ENCODE measurements at regions not wholly inside any gene's neighbourhood (a gene's known extent, or its start where the extent isn't known, plus 50 kb on each side); places are given as distances from the start of the nearest gene placed in this dataset.

DNA sequence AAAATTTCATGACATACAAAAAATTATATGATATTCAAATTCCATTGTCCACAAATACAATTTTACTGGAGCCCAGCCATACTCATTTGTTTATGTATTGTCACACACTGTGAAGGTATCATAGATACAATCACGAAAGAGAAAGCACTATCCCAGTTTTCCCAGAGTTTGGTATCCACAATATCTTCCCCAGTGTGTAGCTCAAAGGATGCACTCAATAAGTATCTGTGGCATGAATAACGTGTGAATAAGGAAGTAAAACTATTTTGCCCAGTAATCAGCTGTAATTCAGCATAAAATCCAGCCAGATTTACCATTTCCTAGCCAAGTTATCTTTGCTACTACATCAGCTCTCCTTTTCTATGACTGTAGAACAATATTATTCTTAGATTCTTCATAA, 131.3 kb upstream of the KCNMB2 start:
- Histone ChIP-seq H3K4me1 (peaks cover 26 to 35% of the 10 kb centered on the region in 2 donors), H3K27me3 (no peaks in the 10 kb centered on the region), H3K4me3 (replicated peaks in 1 of 3) (no peak overlapping the region), H3K36me3 (no peaks in the 10 kb centered on the region), H3K9me3 (no peaks in the 10 kb centered on the region), H3K27ac (peak overlapping the region in 2 of 3 donors; percentile 37 to 70)
- no peak for DNase-seq
- no peak for TF ChIP-seq POLR2A (IDR thresholded peaks at IDR 0.05)
- TF ChIP-seq, protein P1, sequence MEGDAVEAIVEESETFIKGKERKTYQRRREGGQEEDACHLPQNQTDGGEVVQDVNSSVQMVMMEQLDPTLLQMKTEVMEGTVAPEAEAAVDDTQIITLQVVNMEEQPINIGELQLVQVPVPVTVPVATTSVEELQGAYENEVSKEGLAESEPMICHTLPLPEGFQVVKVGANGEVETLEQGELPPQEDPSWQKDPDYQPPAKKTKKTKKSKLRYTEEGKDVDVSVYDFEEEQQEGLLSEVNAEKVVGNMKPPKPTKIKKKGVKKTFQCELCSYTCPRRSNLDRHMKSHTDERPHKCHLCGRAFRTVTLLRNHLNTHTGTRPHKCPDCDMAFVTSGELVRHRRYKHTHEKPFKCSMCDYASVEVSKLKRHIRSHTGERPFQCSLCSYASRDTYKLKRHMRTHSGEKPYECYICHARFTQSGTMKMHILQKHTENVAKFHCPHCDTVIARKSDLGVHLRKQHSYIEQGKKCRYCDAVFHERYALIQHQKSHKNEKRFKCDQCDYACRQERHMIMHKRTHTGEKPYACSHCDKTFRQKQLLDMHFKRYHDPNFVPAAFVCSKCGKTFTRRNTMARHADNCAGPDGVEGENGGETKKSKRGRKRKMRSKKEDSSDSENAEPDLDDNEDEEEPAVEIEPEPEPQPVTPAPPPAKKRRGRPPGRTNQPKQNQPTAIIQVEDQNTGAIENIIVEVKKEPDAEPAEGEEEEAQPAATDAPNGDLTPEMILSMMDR (IDR thresholded peaks at IDR 0.05), result no peak
- intact Hi-C loops (cut with DNase I), result no loop called here
- WGBS, 2 donors, result 45 to 63% methylated on average over 2 of the region's 2 CpGs

DNA sequence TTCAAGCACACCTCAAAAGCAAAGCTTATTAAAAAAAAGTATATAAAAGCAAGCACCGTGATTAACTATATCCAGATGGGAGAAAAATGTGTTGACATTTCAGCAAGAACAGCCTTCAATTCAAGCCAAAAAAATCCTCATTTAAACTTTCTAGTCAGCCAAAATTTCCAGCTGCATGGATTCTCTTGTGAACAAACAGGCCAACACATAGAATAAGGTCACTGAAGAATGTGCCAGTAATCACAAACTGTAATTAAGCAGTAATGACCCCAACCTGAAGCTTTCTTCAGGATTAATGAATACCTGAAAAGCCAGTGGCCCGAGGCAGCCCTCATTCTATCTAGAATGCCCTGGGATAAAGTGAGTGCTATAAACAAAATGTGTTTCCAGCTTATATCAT, 130.7 kb upstream of the KCNMB2 start:
- intact Hi-C loops (cut with DNase I), result no loop called here
- Histone ChIP-seq H3K36me3 (no peaks in the 10 kb centered on the region), H3K27me3 (no peaks in the 10 kb centered on the region), H3K9me3 (no peaks in the 10 kb centered on the region), H3K4me3 (replicated peaks in 1 of 3) (no peak overlapping the region), H3K27ac (peak overlapping the region; percentile 10 to 70 (median 37)), H3K4me1 (peaks cover 26 to 35% of the 10 kb centered on the region in 2 donors)
- TF ChIP-seq, protein P1 (IDR thresholded peaks at IDR 0.05), result no peak
- no peak for TF ChIP-seq POLR2A (IDR thresholded peaks at IDR 0.05)
- no peak for DNase-seq
- 18 to 29% methylated on average over 2 of the region's 2 CpGs for WGBS, 2 donors

- 25 to 35% methylated on average over 3 of the region's 3 CpGs for WGBS, 2 donors
- TF ChIP-seq POLR2A (IDR thresholded peaks at IDR 0.05), result no peak
- TF ChIP-seq, protein P1 (IDR thresholded peaks at IDR 0.05), result no peak
- no peaks in the 10 kb centered on the region for H3K9me3 ChIP-seq
- H3K27me3 ChIP-seq, result no peaks in the 10 kb centered on the region
- H3K4me1 ChIP-seq, result peaks cover 26 to 35% of the 10 kb centered on the region in 2 donors
- peak overlapping the region; percentile 10 to 70 (median 37) for H3K27ac ChIP-seq
- intact Hi-C loops (cut with DNase I), result no loop called here
- no peaks in the 10 kb centered on the region for H3K36me3 ChIP-seq
- H3K4me3 ChIP-seq (replicated peaks in 1 of 3), result no peak overlapping the region
- DNase-seq, result no peak
Observed at GRCh38 chr3:178406206-178406605, 130.0 kb upstream of the KCNMB2 start.

DNA sequence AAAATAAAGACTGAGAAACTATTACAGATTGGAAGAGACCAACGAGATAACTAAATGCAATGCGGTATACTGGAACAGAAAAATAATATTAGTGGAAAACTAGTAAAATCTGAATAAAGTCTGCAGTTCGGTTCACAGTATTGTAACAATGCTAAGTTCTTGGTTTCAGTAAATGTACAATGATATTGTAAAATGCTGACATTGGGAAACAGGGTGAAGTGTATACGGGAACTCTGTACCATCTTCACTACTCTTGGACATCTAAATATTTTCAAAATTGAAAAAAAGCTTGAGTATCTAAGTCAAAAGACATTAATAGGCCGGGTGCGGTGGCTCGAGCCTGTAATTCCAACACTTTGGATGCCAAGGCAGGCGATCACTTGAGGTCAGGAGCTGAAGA, 120.9 kb upstream of the KCNMB2 start:
- DNase-seq, result no peak
- H3K4me1 ChIP-seq, result peaks cover 0 to 6% of the 10 kb centered on the region in 2 donors
- H3K4me3 ChIP-seq (replicated peaks in 1 of 3), result no peak overlapping the region
- no peaks in the 10 kb centered on the region for H3K9me3 ChIP-seq
- H3K36me3 ChIP-seq, result no peaks in the 10 kb centered on the region
- TF ChIP-seq, protein P1 (IDR thresholded peaks at IDR 0.05), result no peak
- TF ChIP-seq POLR2A (IDR thresholded peaks at IDR 0.05), result no peak
- no peak overlapping the region for H3K27ac ChIP-seq
- WGBS, 2 donors, result 93 to 94% methylated on average over 8 of the region's 8 CpGs
- no peaks in the 10 kb centered on the region for H3K27me3 ChIP-seq
- intact Hi-C loops (cut with DNase I), result no loop called here

GRCh38 chr3:178417736-178418135, 118.5 kb upstream of the KCNMB2 start:
- H3K4me1 ChIP-seq, result peaks cover 0 to 6% of the 10 kb centered on the region in 2 donors

More at GRCh38 chr3:178417736-178418135, 118.5 kb upstream of the KCNMB2 start:
- no peak for TF ChIP-seq POLR2A (IDR thresholded peaks at IDR 0.05)
- TF ChIP-seq, protein P1 (IDR thresholded peaks at IDR 0.05), result no peak
- Histone ChIP-seq H3K36me3 (no peaks in the 10 kb centered on the region), H3K4me3 (replicated peaks in 1 of 3) (no peak overlapping the region), H3K9me3 (no peaks in the 10 kb centered on the region), H3K27ac (no peak overlapping the region), H3K27me3 (no peaks in the 10 kb centered on the region)
- intact Hi-C loops (cut with DNase I), result no loop called here
- DNase-seq, result no peak
- 92 to 98% methylated on average over 4 of the region's 4 CpGs for WGBS, 2 donors

Measured in thyroid gland (tissue), 4 donors.